ENCODE measurements at regions not wholly inside any gene's neighbourhood (a gene's known extent, or its start where the extent isn't known, plus 50 kb on each side); places are given as distances from the start of the nearest gene placed in this dataset.

- TF ChIP-seq POLR2A (IDR thresholded peaks at IDR 0.05) (no peak), CTCF (IDR thresholded peaks at IDR 0.05 in 4 of 5, conservative IDR thresholded peaks at IDR 0.05 in 1 of 5) (no peak)
Measured at GRCh38 chr2:129319422-129319717, 660.1 kb upstream of the RAB6C start.
